ENCODE measurements at regions not wholly inside any gene's neighbourhood (a gene's known extent, or its start where the extent isn't known, plus 50 kb on each side); places are given as distances from the start of the nearest gene placed in this dataset.

GRCh38 chr5:110250755-110251154, 475.7 kb downstream of the TMEM232 start:
- no peaks in the 10 kb centered on the region for H3K27me3 ChIP-seq
- no peak overlapping the region for H3K27ac ChIP-seq
- intact Hi-C loops (cut with DNase I), result no loop called here
- H3K9me3 ChIP-seq, result no peaks in the 10 kb centered on the region
- ATAC-seq, result no peak
- no peaks in the 10 kb centered on the region for H3K36me3 ChIP-seq
- TF ChIP-seq POLR2A (IDR thresholded peaks at IDR 0.05) (no peak), CTCF (IDR thresholded peaks at IDR 0.05) (no peak)
- no peaks in the 10 kb centered on the region for H3K4me1 ChIP-seq
- DNase-seq, result no peak
- no peak overlapping the region for H3K4me3 ChIP-seq

DNA sequence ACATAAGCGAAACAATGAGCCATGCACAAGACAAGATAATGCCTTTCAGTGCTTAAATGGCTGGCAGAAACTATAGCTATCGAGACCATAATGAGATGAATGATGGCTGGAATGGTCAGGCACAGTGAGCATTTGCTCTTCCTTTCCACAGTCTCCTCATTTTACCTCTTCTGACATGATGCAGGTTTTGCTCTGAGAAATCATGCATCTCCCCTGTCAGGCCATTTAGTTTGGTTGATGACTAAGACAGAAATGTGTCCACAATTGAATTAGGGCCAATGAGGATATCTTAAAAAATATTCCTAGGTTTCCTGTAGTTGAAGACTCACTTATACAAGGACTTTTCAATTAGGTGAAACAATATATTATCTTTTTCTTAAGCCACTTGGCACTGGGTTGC, 475.1 kb downstream of the TMEM232 start:
- WGBS (ENCODE audit: insufficient coverage, low coverage, low lambda C conversion rate, missing lambda C conversion rate), result 81% methylated on average over 2 of the region's 2 CpGs

DNA sequence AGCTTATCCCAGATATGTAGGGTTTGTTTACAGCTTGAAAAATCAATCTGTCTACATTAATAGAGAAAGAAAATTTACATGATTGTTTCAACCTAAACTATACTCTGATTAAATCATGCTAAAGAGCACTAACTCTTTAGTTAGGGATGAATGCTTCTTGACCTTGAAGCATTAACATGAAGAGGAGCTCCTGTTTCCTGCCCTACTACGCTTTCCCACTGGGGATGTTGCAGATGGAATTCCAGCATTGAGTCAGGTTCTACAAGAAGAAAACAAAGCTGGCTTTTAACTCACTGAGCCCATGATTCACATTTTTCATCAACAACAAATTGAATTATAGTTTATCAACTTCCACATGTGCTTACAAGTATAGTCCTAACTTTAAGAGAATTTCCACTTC, 471.3 kb downstream of the TMEM232 start:
- no peaks in the 10 kb centered on the region for H3K27me3 ChIP-seq
- no peak overlapping the region for H3K27ac ChIP-seq
- WGBS (ENCODE audit: insufficient coverage, low coverage, low lambda C conversion rate, missing lambda C conversion rate), result 80% methylated on average over 1 of the region's 1 CpG
- DNase-seq (no peak), ATAC-seq (no peak)
- H3K4me1 ChIP-seq, result no peaks in the 10 kb centered on the region
- TF ChIP-seq POLR2A (IDR thresholded peaks at IDR 0.05) (no peak), CTCF (IDR thresholded peaks at IDR 0.05) (no peak)
- intact Hi-C loops (cut with DNase I), result no loop called here
- H3K4me3 ChIP-seq, result no peak overlapping the region
- no peaks in the 10 kb centered on the region for H3K36me3 ChIP-seq
- no peaks in the 10 kb centered on the region for H3K9me3 ChIP-seq

More for the DNA sequence above, 475.1 kb downstream of the TMEM232 start:
- Histone ChIP-seq H3K36me3 (no peaks in the 10 kb centered on the region), H3K27me3 (no peaks in the 10 kb centered on the region), H3K4me3 (no peak overlapping the region), H3K4me1 (no peaks in the 10 kb centered on the region), H3K27ac (no peak overlapping the region), H3K9me3 (no peaks in the 10 kb centered on the region)
- TF ChIP-seq POLR2A (IDR thresholded peaks at IDR 0.05) (no peak), CTCF (IDR thresholded peaks at IDR 0.05) (no peak)
- no peak for DNase-seq
- ATAC-seq, result no peak
- intact Hi-C loops (cut with DNase I), result no loop called here

DNA sequence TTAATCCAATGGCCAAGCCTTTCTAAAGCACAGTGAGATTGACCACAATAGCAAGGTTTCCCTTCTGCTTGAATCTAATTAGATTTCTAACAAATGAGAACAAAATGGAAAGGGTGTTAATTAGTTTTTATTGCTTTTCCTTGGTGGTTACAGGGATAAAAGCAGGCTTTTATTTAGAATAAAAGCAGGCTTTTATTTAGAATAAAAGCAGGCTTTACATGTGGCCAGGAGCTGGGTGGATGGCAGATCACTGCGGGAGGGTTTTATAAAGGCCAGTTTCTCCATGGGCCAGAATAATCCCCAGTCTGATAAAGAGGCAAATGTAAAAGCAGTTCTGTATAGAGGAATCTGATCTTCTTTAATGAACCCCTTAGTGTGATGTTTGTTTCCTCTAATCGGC, 470.2 kb downstream of the TMEM232 start:
- Histone ChIP-seq H3K4me3 (no peak overlapping the region), H3K36me3 (no peaks in the 10 kb centered on the region), H3K4me1 (no peaks in the 10 kb centered on the region), H3K27me3 (no peaks in the 10 kb centered on the region), H3K27ac (no peak overlapping the region), H3K9me3 (no peaks in the 10 kb centered on the region)
- intact Hi-C loops (cut with DNase I), result no loop called here
- ATAC-seq, result no peak
- TF ChIP-seq CTCF (IDR thresholded peaks at IDR 0.05) (no peak), POLR2A (IDR thresholded peaks at IDR 0.05) (no peak)
- DNase-seq, result no peak
- 50% methylated on average over 2 of the region's 2 CpGs for WGBS (ENCODE audit: insufficient coverage, low coverage, low lambda C conversion rate, missing lambda C conversion rate)

GRCh38 chr5:110257971-110258370, 468.5 kb downstream of the TMEM232 start:
- Histone ChIP-seq H3K27me3 (no peaks in the 10 kb centered on the region), H3K4me3 (no peak overlapping the region), H3K9me3 (no peaks in the 10 kb centered on the region), H3K36me3 (no peaks in the 10 kb centered on the region), H3K4me1 (no peaks in the 10 kb centered on the region), H3K27ac (no peak overlapping the region)
- TF ChIP-seq POLR2A (IDR thresholded peaks at IDR 0.05), result no peak
- no peak for TF ChIP-seq CTCF (IDR thresholded peaks at IDR 0.05)
- intact Hi-C loops (cut with DNase I), result no loop called here
- no peak for ATAC-seq
- DNase-seq, result no peak
- 84% methylated on average over 6 of the region's 6 CpGs for WGBS (ENCODE audit: insufficient coverage, low coverage, low lambda C conversion rate, missing lambda C conversion rate)
